HepG2 (cell line): ENCODE measurements at regions not wholly inside any gene's neighbourhood (a gene's known extent, or its start where the extent isn't known, plus 50 kb on each side); places are given as distances from the start of the nearest gene placed in this dataset.
A peak's percentile ranks its signal among the peaks of the same experiment; 100 is the strongest.
"Not testable (repeated sequence)": the region's sequence is repeated elsewhere in the genome, so short reads cannot be mapped to it uniquely, and the experiment has no call there.

Source experiments
- AHDC1 ChIP-seq: sonication (generic); formaldehyde crosslinking; IDR thresholded peaks from 2 replicates; pipeline ENCODE4 v1.5.1; 2020; ENCODE audit warnings: mild to moderate bottlenecking, missing genetic modification reagents, borderline replicate concordance
- CREM ChIP-seq, 2 experiments: sonication (generic) in 1 of 2; formaldehyde crosslinking in 1 of 2; IDR thresholded peaks; 2 replicates each; pipeline versions ENCODE4 v1.4.0 to v1.6.1; 2016 to 2020; ENCODE audit warnings: antibody characterized with exemption in 1 of 2, mild to moderate bottlenecking in 1 of 2, missing genetic modification reagents in 1 of 2
- FOSL2 ChIP-seq: sonication (generic); formaldehyde crosslinking; IDR thresholded peaks from 2 replicates; pipeline ENCODE4 v1.4.0; 2020; ENCODE audit warnings: missing genetic modification reagents
- HNF4A ChIP-seq: sonication (generic); formaldehyde crosslinking; IDR thresholded peaks from 2 replicates; pipeline ENCODE4 v1.4.0; 2020; ENCODE audit warnings: missing genetic modification reagents
- MAF1 ChIP-seq: sonication (generic); formaldehyde crosslinking; IDR thresholded peaks from 2 replicates; pipeline ENCODE4 v1.5.0; 2020; ENCODE audit warnings: missing genetic modification reagents, borderline replicate concordance
- NCOA2 ChIP-seq: sonication (generic); formaldehyde crosslinking; IDR thresholded peaks from 2 replicates; pipeline ENCODE4 v1.8.0; 2022; ENCODE audit warnings: inconsistent platforms
- NFIC ChIP-seq: IDR thresholded peaks from 2 replicates; pipeline ENCODE4 v1.6.1; 2012; ENCODE audit warnings: mild to moderate bottlenecking, low read length, inconsistent platforms
- PITX1 ChIP-seq: sonication (generic); formaldehyde crosslinking; IDR thresholded peaks from 2 replicates; pipeline ENCODE4 v1.5.1; 2020; ENCODE audit warnings: mild to moderate bottlenecking, missing genetic modification reagents
- POGZ ChIP-seq: sonication (generic); formaldehyde crosslinking; IDR thresholded peaks from 2 replicates; pipeline ENCODE4 v1.4.0; 2020; ENCODE audit warnings: mild to moderate bottlenecking, missing genetic modification reagents
- RORA ChIP-seq: sonication (generic); formaldehyde crosslinking; IDR thresholded peaks from 2 replicates; pipeline ENCODE4 v1.5.0; 2020; ENCODE audit warnings: mild to moderate bottlenecking, missing genetic modification reagents, moderate library complexity
- RXRB ChIP-seq: IDR thresholded peaks from 2 replicates; pipeline ENCODE4 v1.6.1; 2016; ENCODE audit warnings: borderline replicate concordance, missing genetic modification reagents, missing compliant biosample characterization
- TARDBP ChIP-seq: sonication (generic); formaldehyde crosslinking; IDR thresholded peaks from 2 replicates; pipeline ENCODE4 v1.8.0; 2022; ENCODE audit warnings: mild to moderate bottlenecking, missing genetic modification reagents
- ZNF12 ChIP-seq: sonication (generic); formaldehyde crosslinking; IDR thresholded peaks from 2 replicates; pipeline ENCODE4 v1.5.0; 2020; ENCODE audit warnings: missing genetic modification reagents
- ZNF557 ChIP-seq: sonication (generic); formaldehyde crosslinking; IDR thresholded peaks from 2 replicates; pipeline ENCODE4 v1.4.0; 2020; ENCODE audit warnings: missing genetic modification reagents
- ZNF569 ChIP-seq: sonication (generic); formaldehyde crosslinking; IDR thresholded peaks from 2 replicates; pipeline ENCODE4 v1.5.0; 2020; ENCODE audit warnings: mild to moderate bottlenecking, missing genetic modification reagents, moderate library complexity, borderline replicate concordance
- ZNF605 ChIP-seq: sonication (generic); formaldehyde crosslinking; IDR thresholded peaks from 2 replicates; pipeline ENCODE4 v1.8.0; 2022; ENCODE audit warnings: mild to moderate bottlenecking, missing genetic modification reagents
- TF ChIP-seq, protein P1 (sequence below): sonication (generic); formaldehyde crosslinking; IDR thresholded peaks from 2 replicates; pipeline ENCODE4 v1.4.0; 2020; ENCODE audit warnings: mild to moderate bottlenecking, missing genetic modification reagents

DNA sequence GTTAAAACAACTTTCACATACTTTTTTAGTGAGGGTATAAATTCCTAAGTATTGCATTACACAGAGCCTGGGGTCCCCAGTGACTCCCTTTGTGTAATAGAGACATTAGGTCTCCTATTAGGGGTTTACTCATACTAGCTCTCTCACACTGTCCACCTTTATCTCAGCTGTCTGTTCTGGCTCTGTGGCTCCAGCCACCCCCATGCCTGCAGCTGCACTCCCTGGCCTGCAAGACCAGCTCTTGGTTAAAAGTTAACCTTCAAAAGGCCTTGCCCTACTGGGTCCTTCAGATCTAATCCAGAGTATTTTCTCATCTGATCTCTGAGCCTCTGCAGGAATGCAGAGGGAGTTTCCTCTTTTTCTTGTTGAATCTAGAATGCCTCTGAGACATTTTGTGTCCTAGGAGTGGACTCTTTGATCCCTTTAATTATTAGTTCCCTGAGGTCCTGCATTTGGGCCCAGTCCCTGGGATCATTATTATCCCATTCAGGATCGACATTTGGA lies 280.9 kb downstream of the PYDC2 start (continued):
- TF ChIP-seq CREM (IDR thresholded peaks at IDR 0.05), result 0 out of 2 replicates have a peak, but pooled peaks have one; percentile 43
- not testable (repeated sequence) for TF ChIP-seq CREM (CRISPR knock-in tag; IDR thresholded peaks at IDR 0.05)
- peak; percentile 37; the same call in 1 of the 2 replicates for TF ChIP-seq RXRB
- peak; percentile 77 for TF ChIP-seq FOSL2 (CRISPR knock-in tag)
- 0 out of 2 replicates have a peak, but pooled peaks have one; percentile 41 for TF ChIP-seq TARDBP (CRISPR knock-in tag)
- TF ChIP-seq NFIC, result peak; percentile 47; the same call in 1 of the 2 replicates
- 0 out of 2 replicates have a peak, but pooled peaks have one; percentile 74 for TF ChIP-seq RORA (CRISPR knock-in tag)
- peak; percentile 8; the same call in 1 of the 2 replicates for TF ChIP-seq MAF1 (CRISPR knock-in tag)
- TF ChIP-seq POGZ, result peak; percentile 89
- TF ChIP-seq NCOA2, result peak; percentile 71; the same call in 1 of the 2 replicates
- peak; percentile 77; the same call in 1 of the 2 replicates for TF ChIP-seq ZNF569
- peak; percentile 98 for TF ChIP-seq ZNF12 (CRISPR knock-in tag)
- TF ChIP-seq ZNF557 (CRISPR knock-in tag), result 0 out of 2 replicates have a peak, but pooled peaks have one; percentile 18
- TF ChIP-seq ZNF605 (CRISPR knock-in tag), result peak; percentile 25; the same call in 1 of the 2 replicates
- peak; percentile 81 for TF ChIP-seq HNF4A
- TF ChIP-seq, protein P1, sequence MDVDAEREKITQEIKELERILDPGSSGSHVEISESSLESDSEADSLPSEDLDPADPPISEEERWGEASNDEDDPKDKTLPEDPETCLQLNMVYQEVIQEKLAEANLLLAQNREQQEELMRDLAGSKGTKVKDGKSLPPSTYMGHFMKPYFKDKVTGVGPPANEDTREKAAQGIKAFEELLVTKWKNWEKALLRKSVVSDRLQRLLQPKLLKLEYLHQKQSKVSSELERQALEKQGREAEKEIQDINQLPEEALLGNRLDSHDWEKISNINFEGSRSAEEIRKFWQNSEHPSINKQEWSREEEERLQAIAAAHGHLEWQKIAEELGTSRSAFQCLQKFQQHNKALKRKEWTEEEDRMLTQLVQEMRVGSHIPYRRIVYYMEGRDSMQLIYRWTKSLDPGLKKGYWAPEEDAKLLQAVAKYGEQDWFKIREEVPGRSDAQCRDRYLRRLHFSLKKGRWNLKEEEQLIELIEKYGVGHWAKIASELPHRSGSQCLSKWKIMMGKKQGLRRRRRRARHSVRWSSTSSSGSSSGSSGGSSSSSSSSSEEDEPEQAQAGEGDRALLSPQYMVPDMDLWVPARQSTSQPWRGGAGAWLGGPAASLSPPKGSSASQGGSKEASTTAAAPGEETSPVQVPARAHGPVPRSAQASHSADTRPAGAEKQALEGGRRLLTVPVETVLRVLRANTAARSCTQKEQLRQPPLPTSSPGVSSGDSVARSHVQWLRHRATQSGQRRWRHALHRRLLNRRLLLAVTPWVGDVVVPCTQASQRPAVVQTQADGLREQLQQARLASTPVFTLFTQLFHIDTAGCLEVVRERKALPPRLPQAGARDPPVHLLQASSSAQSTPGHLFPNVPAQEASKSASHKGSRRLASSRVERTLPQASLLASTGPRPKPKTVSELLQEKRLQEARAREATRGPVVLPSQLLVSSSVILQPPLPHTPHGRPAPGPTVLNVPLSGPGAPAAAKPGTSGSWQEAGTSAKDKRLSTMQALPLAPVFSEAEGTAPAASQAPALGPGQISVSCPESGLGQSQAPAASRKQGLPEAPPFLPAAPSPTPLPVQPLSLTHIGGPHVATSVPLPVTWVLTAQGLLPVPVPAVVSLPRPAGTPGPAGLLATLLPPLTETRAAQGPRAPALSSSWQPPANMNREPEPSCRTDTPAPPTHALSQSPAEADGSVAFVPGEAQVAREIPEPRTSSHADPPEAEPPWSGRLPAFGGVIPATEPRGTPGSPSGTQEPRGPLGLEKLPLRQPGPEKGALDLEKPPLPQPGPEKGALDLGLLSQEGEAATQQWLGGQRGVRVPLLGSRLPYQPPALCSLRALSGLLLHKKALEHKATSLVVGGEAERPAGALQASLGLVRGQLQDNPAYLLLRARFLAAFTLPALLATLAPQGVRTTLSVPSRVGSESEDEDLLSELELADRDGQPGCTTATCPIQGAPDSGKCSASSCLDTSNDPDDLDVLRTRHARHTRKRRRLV (CRISPR knock-in tag), result 0 out of 2 replicates have a peak, but pooled peaks have one; percentile 27
- TF ChIP-seq AHDC1 (CRISPR knock-in tag), result peak; percentile 54; the same call in 1 of the 2 replicates
- peak; percentile 84 for TF ChIP-seq PITX1 (CRISPR knock-in tag)
